ENCODE measurements at regions not wholly inside any gene's neighbourhood (a gene's known extent, or its start where the extent isn't known, plus 50 kb on each side); places are given as distances from the start of the nearest gene placed in this dataset.

DNA sequence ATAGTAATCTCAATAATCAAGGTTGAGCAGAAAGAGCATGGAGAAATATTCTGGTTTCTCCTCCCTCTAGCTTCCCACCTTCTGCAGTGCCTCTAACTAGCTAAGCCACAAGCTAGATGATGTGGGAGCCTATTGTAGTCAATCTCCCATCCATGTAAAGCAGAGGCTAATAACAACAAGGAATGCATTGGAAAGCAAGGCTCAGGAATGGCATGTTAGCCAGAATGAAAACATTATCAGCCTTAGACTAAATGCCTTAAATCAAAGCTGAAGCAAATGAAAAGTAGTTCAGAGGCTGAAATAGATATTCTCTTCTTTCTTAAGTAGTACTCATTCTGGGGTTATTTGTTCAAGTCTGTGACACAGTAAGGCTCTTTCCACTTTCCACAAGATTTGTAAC lies 350.3 kb upstream of the DPPA4 start:
- TF ChIP-seq SUZ12 (IDR thresholded peaks at IDR 0.05; ENCODE audit: extremely low read depth, insufficient read depth, insufficient read length): no peak
- TF ChIP-seq ZNF274 (IDR thresholded peaks at IDR 0.05; ENCODE audit: low read depth, low read length): no peak

Data from NT2/D1 (cell line).